OCI-LY7 (cell line): ENCODE measurements at regions not wholly inside any gene's neighbourhood (a gene's known extent, or its start where the extent isn't known, plus 50 kb on each side); places are given as distances from the start of the nearest gene placed in this dataset.

ENCODE experiments used
- CTCF ChIP-seq: fragments of 200-600 bp; sonication (generic); conservative IDR thresholded peaks from 2 replicates; pipeline ENCODE4 v1.5.1; 2014; ENCODE audit warnings: mild to moderate bottlenecking, antibody characterized with exemption, low read length, moderate library complexity, mixed read lengths
- EZH2phosphoT487 ChIP-seq: fragments of 200-600 bp; sonication (generic); IDR thresholded peaks from 2 replicates; pipeline ENCODE4 v1.6.1; 2018; ENCODE audit warnings: low read depth, borderline replicate concordance, mild to moderate bottlenecking, mixed run types, antibody characterized with exemption, low read length, moderate library complexity, mixed read lengths

- TF ChIP-seq CTCF (no peak), EZH2phosphoT487 (no peak)
Measured at GRCh38 chr20:55086421-55086820, 611.0 kb downstream of the DOK5 start.
